WTC11 (cell line): ENCODE measurements at regions not wholly inside any gene's neighbourhood (a gene's known extent, or its start where the extent isn't known, plus 50 kb on each side); places are given as distances from the start of the nearest gene placed in this dataset.

Experiments used
- ATAC-seq: fragments of 200-7000 bp; cut with Tn5 transposase; 2 replicates; pipeline ENCODE4 v1.10.0; 2021; ENCODE audit warnings: mild to moderate bottlenecking, moderate library complexity
- CTCF ChIA-PET: fragments of 300-600 bp; sonication (Branson Sonifier 250); formaldehyde crosslinking; loops from one replicate; lab custom pipeline; 2021; ENCODE audit warnings: antibody characterized with exemption; lab: Charles Lee
- POLR2A ChIA-PET: fragments of 350-600 bp; sonication (Branson Sonifier 250); formaldehyde crosslinking; loops from one replicate; lab custom pipeline; 2021; ENCODE audit warnings: antibody characterized with exemption; lab: Charles Lee
- DNase-seq: peaks from one replicate; pipeline ENCODE4 v3.0.0; 2021; ENCODE audit warnings: low spot score
- H3K27ac Mint-ChIP-seq: 2 replicates; pipeline ENCODE4 v1.8.0; 2021; ENCODE audit warnings: mixed read lengths
- H3K27me3 Mint-ChIP-seq: 2 replicates; pipeline ENCODE4 v1.8.0; 2021; ENCODE audit warnings: low read depth, mild to moderate bottlenecking, moderate library complexity, mixed read lengths
- H3K36me3 Mint-ChIP-seq: 2 replicates; pipeline ENCODE4 v1.8.0; 2021; ENCODE audit warnings: mixed read lengths
- H3K4me1 Mint-ChIP-seq: 2 replicates; pipeline ENCODE4 v1.8.0; 2022; ENCODE audit warnings: mixed read lengths
- H3K4me3 Mint-ChIP-seq: 2 replicates; pipeline ENCODE4 v1.8.0; 2021; ENCODE audit warnings: mild to moderate bottlenecking, moderate library complexity, mixed read lengths
- H3K9me3 Mint-ChIP-seq: 2 replicates; pipeline ENCODE4 v1.8.0; 2021; ENCODE audit warnings: mixed read lengths
- E2F5 ChIP-seq: sonication (generic); formaldehyde crosslinking; IDR thresholded peaks from 2 replicates; pipeline ENCODE4 v1.8.1; 2022; ENCODE audit warnings: mild to moderate bottlenecking, moderate library complexity, missing genetic modification reagents
- FOXK1 ChIP-seq: sonication (generic); formaldehyde crosslinking; IDR thresholded peaks from 2 replicates; pipeline ENCODE4 v1.8.0; 2022; ENCODE audit warnings: mild to moderate bottlenecking, moderate library complexity, missing genetic modification reagents
- GABPB1 ChIP-seq: sonication (generic); formaldehyde crosslinking; IDR thresholded peaks from 2 replicates; pipeline ENCODE4 v1.8.1; 2023; ENCODE audit warnings: mild to moderate bottlenecking, missing genetic modification reagents
- HMGA2 ChIP-seq: fragments of 250-450 bp; sonication (Bioruptor Pico); IDR thresholded peaks from 2 replicates; pipeline ENCODE4 v1.4.0; 2021; ENCODE audit warnings: mild to moderate bottlenecking, moderate library complexity
- HMGXB4 ChIP-seq: sonication (generic); formaldehyde crosslinking; IDR thresholded peaks from 2 replicates; pipeline ENCODE4 v1.8.1; 2023; ENCODE audit warnings: mild to moderate bottlenecking, moderate library complexity, missing genetic modification reagents
- IRF1 ChIP-seq: sonication (generic); formaldehyde crosslinking; IDR thresholded peaks from 2 replicates; pipeline ENCODE4 v1.8.0; 2023; ENCODE audit warnings: missing genetic modification reagents
- MAX ChIP-seq: sonication (generic); formaldehyde crosslinking; IDR thresholded peaks from 2 replicates; pipeline ENCODE4 v1.8.0; 2022; ENCODE audit warnings: mild to moderate bottlenecking, missing genetic modification reagents
- MLX ChIP-seq: sonication (generic); formaldehyde crosslinking; IDR thresholded peaks from 2 replicates; pipeline ENCODE4 v1.8.1; 2023; ENCODE audit warnings: mild to moderate bottlenecking, missing genetic modification reagents, moderate library complexity
- OVOL2 ChIP-seq: fragments of 250-450 bp; sonication (Bioruptor Pico); IDR thresholded peaks from 2 replicates; pipeline ENCODE4 v1.9.0; 2021; ENCODE audit warnings: mild to moderate bottlenecking, borderline replicate concordance
- PRDM15 ChIP-seq: sonication (generic); formaldehyde crosslinking; IDR thresholded peaks from 2 replicates; pipeline ENCODE4 v1.8.0; 2022; ENCODE audit warnings: missing genetic modification reagents
- ZMAT4 ChIP-seq: fragments of 250-450 bp; sonication (Bioruptor Pico); IDR thresholded peaks from 2 replicates; pipeline ENCODE4 v1.9.0; 2021; ENCODE audit warnings: mild to moderate bottlenecking
- ZNF281 ChIP-seq: sonication (generic); formaldehyde crosslinking; IDR thresholded peaks from 2 replicates; pipeline ENCODE4 v1.8.0; 2023; ENCODE audit warnings: mild to moderate bottlenecking, missing genetic modification reagents
- ZNF396 ChIP-seq: fragments of 250-450 bp; sonication (Bioruptor Pico); IDR thresholded peaks from 2 replicates; pipeline ENCODE4 v1.8.0; 2021; ENCODE audit warnings: mild to moderate bottlenecking, moderate library complexity, borderline replicate concordance
- ZNF416 ChIP-seq: fragments of 250-450 bp; sonication (Bioruptor Pico); IDR thresholded peaks from 2 replicates; pipeline ENCODE4 v1.9.0; 2021; ENCODE audit warnings: mild to moderate bottlenecking, inconsistent platforms
- ZNF423 ChIP-seq: fragments of 250-450 bp; sonication (Bioruptor Pico); IDR thresholded peaks from 2 replicates; pipeline ENCODE4 v2.1.2; 2022; ENCODE audit warnings: mild to moderate bottlenecking, moderate library complexity
- ZSCAN18 ChIP-seq: fragments of 250-450 bp; sonication (Bioruptor Pico); IDR thresholded peaks from 2 replicates; pipeline ENCODE4 v2.1.2; 2022; ENCODE audit warnings: mild to moderate bottlenecking, moderate library complexity

GRCh38 chr5:126315341-126315740 is 107.9 kb upstream of the GRAMD2B start:
- CTCF ChIA-PET = interaction anchor here (0.7 kb wide), 1 partner anchor 24 kb away, joined by 3 read pairs; no protein-coding TSS in a partner anchor
- H3K36me3 Mint-ChIP-seq = peaks cover 18% of the 10 kb centered on the region
- H3K9me3 Mint-ChIP-seq = peaks cover 31% of the 10 kb centered on the region
- peaks cover 8% of the 10 kb centered on the region; the same call in 1 of the 2 replicates for H3K27me3 Mint-ChIP-seq
- ATAC-seq = no peak
- H3K4me3 Mint-ChIP-seq = no peak overlapping the region
- no peak overlapping the region for H3K27ac Mint-ChIP-seq
- POLR2A ChIA-PET = no interaction called here
- peaks cover 18% of the 10 kb centered on the region for H3K4me1 Mint-ChIP-seq
- TF ChIP-seq ZNF416 (CRISPR knock-in tag) (no peak), MLX (CRISPR knock-in tag) (no peak), MAX (CRISPR knock-in tag) (no peak), ZNF281 (no peak), IRF1 (CRISPR knock-in tag) (no peak), FOXK1 (CRISPR knock-in tag) (no peak), HMGXB4 (no peak), ZNF396 (CRISPR knock-in tag) (no peak), OVOL2 (CRISPR knock-in tag) (no peak), ZMAT4 (CRISPR knock-in tag) (no peak), GABPB1 (CRISPR knock-in tag) (no peak), PRDM15 (CRISPR knock-in tag) (no peak)
- no peak for DNase-seq

GRCh38 chr5:126332326-126332725 is 90.9 kb upstream of the GRAMD2B start:
- ATAC-seq (no peak), DNase-seq (no peak)
- Mint-ChIP-seq H3K27ac (no peak overlapping the region), H3K9me3 (no peaks in the 10 kb centered on the region), H3K27me3 (no peaks in the 10 kb centered on the region; the same call in 1 of the 2 replicates), H3K36me3 (no peaks in the 10 kb centered on the region), H3K4me3 (no peak overlapping the region), H3K4me1 (peaks cover 14% of the 10 kb centered on the region)
- ChIA-PET POLR2A (no interaction called here), CTCF (no interaction called here)
- TF ChIP-seq E2F5 (no peak), ZSCAN18 (CRISPR knock-in tag) (no peak), HMGA2 (CRISPR knock-in tag) (no peak), ZNF423 (CRISPR knock-in tag) (no peak)
